ENCODE measurements at regions not wholly inside any gene's neighbourhood (a gene's known extent, or its start where the extent isn't known, plus 50 kb on each side); places are given as distances from the start of the nearest gene placed in this dataset.

DNA sequence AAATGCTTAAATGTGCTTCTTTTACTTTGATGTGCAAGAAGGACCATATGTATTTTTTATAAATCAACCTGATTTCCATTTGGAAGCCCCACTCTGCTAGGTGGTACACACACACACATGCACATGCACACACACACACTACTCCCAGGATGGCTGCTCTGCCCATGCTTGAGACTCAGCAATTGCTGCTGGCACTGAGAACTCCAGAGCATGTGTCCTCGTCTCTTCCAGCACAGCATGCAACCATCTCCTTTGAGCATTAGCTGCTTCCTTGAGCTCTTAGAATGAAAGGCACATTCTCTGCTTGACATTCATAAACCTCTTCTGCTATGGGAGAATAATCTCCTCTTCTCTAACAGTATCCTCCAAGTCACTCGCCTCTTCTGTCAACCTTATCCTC is 115.9 kb downstream of the FEM1C start:
- TF ChIP-seq CBX5 (CRISPR knock-in tag; IDR thresholded peaks at IDR 0.05; ENCODE audit: borderline replicate concordance), result no peak
- TF ChIP-seq, protein P1, sequence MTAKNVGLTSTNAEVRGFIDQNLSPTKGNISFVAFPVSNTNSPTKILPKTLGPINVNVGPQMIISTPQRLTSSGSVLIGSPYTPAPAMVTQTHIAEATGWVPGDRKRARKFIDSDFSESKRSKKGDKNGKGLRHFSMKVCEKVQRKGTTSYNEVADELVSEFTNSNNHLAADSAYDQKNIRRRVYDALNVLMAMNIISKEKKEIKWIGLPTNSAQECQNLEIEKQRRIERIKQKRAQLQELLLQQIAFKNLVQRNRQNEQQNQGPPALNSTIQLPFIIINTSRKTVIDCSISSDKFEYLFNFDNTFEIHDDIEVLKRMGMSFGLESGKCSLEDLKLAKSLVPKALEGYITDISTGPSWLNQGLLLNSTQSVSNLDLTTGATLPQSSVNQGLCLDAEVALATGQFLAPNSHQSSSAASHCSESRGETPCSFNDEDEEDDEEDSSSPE (CRISPR knock-in tag; IDR thresholded peaks at IDR 0.05), result no peak
- TF ChIP-seq, protein P2, sequence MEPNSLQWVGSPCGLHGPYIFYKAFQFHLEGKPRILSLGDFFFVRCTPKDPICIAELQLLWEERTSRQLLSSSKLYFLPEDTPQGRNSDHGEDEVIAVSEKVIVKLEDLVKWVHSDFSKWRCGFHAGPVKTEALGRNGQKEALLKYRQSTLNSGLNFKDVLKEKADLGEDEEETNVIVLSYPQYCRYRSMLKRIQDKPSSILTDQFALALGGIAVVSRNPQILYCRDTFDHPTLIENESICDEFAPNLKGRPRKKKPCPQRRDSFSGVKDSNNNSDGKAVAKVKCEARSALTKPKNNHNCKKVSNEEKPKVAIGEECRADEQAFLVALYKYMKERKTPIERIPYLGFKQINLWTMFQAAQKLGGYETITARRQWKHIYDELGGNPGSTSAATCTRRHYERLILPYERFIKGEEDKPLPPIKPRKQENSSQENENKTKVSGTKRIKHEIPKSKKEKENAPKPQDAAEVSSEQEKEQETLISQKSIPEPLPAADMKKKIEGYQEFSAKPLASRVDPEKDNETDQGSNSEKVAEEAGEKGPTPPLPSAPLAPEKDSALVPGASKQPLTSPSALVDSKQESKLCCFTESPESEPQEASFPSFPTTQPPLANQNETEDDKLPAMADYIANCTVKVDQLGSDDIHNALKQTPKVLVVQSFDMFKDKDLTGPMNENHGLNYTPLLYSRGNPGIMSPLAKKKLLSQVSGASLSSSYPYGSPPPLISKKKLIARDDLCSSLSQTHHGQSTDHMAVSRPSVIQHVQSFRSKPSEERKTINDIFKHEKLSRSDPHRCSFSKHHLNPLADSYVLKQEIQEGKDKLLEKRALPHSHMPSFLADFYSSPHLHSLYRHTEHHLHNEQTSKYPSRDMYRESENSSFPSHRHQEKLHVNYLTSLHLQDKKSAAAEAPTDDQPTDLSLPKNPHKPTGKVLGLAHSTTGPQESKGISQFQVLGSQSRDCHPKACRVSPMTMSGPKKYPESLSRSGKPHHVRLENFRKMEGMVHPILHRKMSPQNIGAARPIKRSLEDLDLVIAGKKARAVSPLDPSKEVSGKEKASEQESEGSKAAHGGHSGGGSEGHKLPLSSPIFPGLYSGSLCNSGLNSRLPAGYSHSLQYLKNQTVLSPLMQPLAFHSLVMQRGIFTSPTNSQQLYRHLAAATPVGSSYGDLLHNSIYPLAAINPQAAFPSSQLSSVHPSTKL (CRISPR knock-in tag; IDR thresholded peaks at IDR 0.05), result no peak
- TF ChIP-seq MED1 (CRISPR knock-in tag; IDR thresholded peaks at IDR 0.05), result no peak
- TF ChIP-seq SOX5 (CRISPR knock-in tag; IDR thresholded peaks at IDR 0.05; ENCODE audit: borderline replicate concordance), result no peak
